GM18520 (cell line): ENCODE measurements at regions not wholly inside any gene's neighbourhood (a gene's known extent, or its start where the extent isn't known, plus 50 kb on each side); places are given as distances from the start of the nearest gene placed in this dataset.
"Not testable (repeated sequence)": the region's sequence is repeated elsewhere in the genome, so short reads cannot be mapped to it uniquely, and the experiment has no call there.

Experiments
- ATAC-seq: cut with Tn5 transposase; IDR thresholded peaks from one replicate; pipeline ENCODE4 v1.9.1; 2021; ENCODE audit not compliant: unreplicated experiment

DNA sequence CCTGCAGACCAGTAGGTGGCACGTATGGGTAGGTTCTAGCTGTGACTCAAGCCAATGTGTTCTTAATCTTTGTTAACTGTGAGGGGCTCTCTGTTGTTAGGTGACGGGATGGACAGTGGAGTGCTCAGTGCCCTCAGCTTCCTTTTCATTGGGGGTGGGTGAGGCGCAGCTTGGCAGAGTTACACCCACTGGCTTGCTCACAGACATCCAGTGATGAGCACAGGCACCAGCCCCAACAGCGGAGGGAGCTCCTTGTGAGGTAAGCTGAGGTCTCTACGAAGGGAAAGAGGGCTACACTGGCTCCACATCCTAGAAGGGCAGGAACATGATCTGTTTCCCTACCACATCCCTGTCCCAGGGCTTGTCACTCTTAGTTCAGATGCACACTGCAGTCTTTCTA is 871.3 kb downstream of the LRRIQ3 start:
- no peak for ATAC-seq

DNA sequence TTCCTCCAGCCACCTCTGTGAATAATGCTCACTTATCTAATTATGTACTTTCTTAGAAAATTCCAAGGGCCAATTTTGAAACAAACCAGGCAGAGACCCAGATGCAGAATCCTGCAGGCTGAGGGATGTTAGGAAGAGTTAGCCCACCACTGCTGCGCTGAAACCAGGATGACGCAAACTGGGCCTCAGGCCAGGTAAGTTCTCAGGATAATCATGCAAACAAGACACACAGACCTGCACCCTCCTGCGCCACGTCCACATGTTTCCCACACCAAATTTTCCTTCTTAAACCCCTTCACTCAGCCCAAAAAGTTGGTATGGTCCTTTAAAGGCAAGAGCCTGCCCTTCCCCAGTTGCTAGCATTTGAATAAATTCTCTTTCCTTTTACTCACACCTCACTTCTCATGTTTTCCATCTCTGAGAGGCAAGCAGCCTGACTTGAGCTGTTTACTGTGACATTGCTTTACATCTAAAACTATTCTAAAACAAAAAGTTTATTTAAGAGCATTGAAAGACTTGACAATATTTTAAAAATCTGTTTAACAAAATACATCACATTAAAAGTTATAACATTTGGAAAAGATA is 887.1 kb downstream of the LRRIQ3 start:
- ATAC-seq: no peak

DNA sequence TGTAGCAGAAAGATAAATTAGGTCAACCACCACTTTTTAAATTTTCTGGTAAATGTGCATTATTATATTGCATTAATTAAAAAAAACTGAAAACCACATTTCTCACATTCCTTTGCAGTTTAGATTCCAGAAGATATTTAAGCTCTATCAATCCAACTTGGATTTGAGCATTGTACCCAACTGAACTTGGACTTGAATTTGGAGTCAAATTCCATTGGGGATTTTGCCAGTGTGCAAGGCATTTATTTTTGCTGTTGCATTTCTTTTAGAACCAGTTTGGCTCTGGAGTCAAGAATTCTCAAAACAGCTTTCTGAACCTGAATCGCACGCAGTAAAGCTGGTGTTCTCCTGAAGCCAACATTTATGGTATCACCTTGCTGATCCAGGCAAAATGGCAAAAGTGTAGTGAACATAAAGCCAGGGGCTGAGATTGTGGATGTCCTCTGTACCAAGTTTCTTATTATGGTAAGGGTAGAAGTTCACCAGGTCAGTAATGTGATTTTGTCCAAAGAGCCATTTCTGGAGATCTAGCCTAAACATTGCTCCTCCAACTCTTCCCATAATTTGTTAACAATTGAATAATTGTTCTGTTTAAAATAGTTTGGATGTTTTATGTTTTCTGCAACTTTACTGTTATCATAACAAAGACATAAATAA is 890.9 kb downstream of the LRRIQ3 start:
- ATAC-seq: no peak

DNA sequence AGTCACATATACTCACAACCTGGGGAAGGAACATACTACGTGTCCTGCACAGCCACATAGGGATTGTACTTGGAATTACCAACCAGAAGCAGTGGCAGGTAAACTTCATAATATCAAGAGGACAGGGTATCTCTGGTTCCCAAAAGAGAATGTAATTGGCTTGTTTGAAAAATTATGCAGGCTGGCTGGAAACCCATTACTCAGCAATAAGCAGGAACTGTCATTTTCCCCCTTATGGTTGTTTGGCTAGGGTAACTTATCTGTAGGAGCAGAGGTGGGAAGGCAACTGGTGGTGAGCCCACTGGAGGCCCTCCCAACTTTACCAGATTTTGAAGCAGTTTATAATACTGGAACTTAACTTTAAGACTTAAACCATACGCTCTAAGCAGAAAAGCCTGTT is 924.1 kb downstream of the LRRIQ3 start:
- no peak for ATAC-seq

DNA sequence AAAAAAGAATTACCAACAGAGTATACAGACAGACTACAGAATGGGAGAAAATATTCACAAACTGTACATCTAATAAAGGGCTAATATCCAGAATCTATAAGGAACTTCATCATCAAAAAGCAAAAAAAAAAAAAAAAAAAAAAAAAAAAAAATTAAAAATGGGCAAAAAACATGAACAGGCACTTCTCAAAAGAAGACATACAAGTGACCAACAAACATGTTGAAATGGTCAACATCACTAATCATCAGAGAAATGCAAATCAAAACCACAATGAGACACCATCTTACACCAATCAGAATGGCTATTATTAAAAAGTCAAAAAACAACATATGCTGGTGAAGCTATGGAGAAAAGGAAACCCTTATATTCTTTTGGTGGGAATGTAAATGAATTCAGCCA is 952.8 kb downstream of the LRRIQ3 start:
- not testable (repeated sequence) for ATAC-seq

DNA sequence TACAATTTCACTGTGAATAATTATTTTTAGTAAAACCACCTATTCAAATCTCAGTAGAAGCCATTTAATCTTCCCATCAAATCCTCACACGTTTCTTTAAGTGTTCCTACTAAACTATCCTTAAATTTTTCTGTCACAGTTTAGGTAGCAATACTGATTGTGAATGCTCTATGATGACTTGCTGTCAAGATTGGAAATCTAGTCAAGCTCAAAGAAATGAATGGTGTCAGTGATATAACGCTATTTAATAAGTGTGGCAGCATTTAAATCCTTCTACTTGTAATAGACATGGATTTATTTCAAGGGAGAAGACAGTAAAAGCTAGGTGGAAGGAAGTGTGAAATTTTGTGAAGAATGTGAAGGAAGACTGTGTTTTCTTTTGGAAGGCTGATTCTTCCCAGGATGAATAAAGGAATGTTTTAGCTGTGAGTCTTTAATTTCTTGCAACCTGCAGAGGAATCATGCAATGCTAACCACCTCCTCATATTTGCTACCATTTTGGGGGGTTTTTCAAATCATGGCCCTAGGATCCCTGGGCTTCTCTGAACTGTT is 936.7 kb upstream of the NEGR1 start:
- no peak for ATAC-seq

DNA sequence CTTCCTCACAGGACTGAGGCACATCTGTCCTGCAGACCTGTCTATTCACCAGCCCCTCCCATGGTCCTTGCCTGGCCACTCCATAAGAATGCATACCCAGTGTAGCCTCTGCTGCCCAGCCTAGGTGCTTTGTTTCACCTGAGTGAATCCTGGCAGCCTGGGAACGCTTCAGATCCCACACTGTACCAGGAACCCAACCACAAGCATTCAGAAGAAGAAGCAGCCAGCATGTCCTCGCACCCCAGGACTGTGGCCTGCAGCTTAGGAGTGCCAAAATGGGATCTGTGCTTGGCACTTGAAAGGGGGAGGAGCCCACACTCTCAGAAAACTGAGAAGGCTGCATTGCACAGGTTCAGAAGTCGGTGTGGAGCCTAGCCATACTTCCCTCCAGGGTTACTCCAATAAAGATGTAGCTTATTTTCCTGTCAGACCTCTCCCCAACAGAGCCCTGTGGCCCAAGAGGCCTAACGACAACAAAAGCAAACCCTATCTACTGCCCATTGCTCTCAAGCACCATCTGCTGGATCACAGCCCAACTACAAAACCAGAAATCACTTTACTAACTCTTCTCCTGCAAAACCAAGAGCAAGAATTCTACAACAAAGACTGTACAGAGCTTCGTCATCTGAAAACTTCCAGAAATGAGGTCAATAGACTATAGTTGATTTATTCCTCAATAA is 923.1 kb upstream of the NEGR1 start:
- no peak for ATAC-seq

DNA sequence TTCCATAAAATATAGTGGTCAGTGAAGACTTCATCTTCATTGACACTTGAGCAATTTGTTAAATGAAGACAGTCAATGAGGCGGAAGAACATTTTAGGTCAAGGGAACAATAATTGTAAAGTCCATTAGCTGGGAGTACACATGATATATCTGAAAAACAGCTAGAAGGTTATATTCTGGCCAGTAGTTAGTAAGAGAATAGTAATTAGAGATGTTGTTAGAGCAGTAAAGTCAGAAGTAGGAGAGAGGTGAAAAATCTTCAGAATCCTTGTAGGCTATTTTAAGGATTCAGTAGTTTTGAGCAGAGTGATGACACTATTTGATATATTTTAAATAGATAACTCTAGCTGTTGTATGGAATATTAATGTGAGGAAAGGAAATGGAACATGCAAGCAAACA is 915.6 kb upstream of the NEGR1 start:
- no peak for ATAC-seq

DNA sequence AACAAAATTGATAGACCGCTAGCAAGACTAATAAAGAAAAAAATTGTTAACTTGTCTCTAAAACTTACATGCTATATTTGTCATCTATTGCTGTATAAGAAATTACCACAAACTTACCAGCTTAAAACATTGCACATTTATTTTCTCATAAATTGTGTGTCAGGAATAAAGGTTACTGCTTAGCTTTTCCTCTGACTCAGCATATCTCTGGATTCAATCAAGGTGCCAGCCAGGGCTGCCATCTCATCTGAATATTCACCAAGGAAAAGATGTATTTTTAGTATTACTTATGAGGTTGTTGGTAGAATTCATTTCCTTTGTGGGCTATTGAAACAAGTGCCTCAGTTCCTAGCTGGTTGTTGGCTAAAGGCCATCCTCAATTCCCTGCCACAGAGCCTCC is 912.6 kb upstream of the NEGR1 start:
- no peak for ATAC-seq

DNA sequence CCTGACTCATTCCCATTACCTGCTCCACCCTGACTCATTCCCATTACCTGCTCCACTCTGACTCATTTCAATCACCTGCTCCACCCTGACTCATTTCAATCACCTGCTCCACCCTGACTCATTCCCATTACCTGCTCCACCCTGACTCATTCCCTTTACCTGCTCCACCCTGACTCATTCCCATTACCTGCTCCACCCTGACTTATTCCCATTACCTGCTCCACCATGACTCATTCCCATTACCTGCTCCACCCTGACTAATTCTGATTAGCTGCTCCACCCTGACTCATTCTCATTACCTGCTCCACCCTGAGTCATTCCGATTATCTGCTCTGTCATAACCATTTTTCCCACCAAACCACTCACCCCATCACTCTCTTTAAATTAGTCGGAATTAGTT is 901.2 kb upstream of the NEGR1 start:
- ATAC-seq: not testable (repeated sequence)

DNA sequence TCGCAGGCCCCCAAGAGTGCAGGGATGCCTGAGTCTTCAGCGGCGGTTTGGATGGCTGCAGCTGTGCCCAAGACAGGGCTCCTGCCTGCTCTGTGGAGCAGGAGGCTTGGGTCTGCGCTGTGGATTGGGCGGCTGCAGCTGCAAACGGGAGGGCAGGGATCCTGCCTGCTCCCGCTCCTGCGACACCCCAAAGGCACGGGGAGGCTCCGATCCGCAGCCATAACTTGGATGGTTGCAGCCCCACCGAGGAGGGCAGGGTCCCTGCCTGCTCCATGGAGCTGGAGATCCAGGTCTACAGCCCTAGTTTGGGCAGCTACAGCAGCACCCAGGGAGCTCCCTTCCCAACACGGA is 898.8 kb upstream of the NEGR1 start:
- no peak for ATAC-seq

DNA sequence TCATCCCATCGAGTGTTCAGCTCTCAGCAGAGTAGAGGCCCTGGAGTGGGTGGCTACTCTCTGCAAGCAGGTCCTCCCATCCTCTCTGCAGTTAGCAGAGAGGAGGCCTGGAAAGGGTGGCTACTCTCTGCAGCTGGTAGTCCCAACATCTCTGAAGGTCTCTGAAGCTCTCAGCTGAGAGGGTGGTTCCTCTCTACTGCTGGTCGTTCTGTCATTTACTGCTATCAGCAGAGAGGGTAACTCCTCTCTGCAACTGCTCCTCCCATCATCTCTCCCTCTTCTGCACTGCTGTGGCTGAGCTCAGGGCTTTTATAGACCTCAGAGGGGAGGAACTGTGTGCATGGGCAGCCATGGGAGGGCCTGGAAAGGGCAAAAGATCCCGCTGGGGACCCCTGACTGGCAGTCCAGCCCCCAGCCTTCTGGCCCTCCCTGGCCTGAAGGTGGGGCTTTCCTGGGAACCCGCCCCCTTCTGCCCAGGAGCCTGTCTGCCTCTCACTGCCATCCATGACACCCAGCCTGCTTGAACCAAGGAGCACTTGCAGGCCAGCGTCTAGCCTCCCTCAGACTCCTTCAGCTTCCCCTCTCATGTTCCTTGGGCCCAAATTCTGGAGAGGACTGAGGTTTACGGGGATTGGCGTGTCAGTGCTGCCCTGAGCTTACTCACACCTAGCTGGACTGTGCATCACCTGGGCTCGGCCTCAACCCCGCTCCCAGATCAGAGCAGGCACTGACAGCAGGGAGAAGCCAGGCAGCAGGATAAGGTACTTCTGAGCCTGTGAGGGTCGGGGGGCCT is 898.3 kb upstream of the NEGR1 start:
- ATAC-seq: no peak

DNA sequence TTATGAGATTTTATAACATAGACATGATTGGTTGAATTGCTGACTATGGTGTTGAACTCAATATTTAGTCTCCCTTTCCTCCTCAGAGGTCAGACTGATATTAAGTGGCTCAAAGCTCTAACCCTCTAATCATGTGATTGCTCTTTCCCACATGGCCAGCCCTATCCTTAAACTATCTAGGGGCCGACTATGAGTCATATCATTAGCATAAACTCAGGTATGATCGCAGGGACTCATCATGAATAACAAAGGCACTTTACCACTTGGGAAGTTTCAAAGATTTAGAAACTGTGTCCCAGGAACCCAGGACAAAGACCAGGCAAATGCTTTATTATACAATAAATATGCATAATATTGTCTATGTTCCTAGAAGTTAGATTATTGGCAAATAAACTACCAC is 894.6 kb upstream of the NEGR1 start:
- ATAC-seq: no peak

DNA sequence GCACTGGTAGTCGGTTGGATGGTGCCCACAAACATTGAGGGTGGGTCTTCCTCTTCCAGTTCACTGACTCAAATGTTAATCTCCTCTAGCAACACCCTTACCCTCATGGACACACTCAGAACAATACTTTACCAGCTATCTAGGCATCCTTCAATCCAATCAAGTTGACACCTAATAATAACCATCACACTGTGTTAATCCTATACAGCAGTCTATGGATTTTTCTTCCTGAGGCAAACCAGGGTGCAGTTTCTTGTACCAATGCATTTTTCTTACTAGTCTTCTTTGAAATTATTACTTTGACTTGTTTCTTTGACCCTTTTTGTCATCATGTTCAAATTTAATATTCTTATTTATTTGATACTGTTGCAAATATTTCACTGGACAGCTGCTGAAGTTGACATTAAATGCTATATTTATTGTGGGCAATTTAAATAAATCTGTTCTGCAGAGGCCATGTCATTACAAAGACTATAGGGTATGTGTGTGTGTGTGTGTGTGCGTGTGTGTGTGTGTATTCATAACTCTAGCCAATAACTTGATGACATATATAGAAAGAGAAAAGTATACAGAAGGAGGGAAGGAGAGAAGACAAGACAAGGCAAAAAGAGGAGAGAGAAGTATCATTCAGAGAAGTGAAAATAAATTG is 884.8 kb upstream of the NEGR1 start:
- no peak for ATAC-seq

DNA sequence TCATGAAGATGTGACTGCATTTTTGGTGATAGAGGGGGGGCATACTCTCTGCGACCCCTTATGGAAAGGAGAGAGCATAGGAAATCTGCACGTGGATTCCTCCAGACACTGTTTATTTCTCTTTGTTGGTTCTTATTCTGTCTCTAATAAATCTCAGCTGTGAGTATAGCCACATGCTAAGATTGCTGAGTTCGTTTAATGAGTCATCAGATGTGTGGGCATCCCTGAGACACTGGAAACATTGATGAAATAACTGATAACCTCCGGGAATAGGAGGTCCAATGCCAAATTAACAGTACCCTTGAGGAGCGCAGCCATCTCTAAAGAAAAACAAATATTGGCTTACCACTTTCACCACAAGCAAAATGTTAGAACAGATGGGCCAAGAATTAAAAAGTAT is 880.2 kb upstream of the NEGR1 start:
- ATAC-seq: no peak

DNA sequence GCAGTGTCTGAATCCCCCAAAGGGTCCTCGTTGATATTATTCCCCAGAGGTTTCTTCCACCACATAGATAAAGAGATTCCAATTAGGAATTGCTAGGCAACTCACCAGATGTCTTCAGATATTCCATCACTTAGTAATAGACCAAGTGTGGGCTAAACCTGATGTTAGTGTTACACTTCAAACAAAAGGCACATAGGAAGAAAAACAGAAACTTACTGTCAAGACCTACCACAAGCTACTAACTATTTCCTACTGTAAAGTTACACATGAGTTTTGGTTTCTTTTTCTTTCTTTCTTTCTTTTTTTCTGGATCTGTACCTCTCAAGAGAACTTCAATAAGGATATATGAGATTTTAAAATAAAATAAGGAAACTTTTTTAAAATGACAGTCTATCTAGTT is 879.1 kb upstream of the NEGR1 start:
- no peak for ATAC-seq

DNA sequence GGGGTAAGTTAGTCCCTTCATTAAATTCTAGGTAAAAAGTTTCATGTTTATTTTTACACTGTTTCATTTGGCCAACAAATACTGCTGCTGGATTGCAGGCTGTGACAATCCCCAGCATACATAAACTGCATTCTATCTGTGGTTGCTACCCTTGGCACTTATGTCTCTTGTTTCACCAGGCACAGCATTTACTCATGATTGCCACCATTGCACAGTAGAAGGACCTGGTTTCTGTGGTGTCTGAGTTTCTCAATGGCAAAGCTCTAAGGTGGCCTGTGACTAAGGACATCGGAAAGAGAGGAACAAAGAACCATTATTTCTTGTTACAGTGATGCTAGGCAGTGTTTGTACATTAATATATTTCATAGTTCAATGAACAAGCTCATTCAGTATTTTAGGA is 878.4 kb upstream of the NEGR1 start:
- ATAC-seq: no peak

DNA sequence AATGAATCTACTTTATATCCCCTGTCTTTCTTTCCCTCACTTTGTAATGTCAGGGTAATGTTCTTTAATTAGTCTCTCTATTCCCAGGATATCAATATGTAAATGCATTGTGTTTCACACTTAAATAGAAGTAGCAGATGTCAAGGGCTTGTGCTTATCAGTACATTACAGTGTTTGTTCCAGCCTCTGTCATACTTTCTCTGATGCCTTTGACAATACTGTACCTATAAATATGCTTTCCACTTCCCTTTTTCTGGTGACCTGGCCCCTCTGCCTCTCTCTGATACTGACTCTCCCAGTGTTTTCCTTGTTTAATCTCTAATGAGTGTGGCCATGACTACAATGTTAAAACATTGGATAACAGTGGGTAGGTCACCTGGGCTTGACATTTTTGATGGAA is 862.0 kb upstream of the NEGR1 start:
- no peak for ATAC-seq

DNA sequence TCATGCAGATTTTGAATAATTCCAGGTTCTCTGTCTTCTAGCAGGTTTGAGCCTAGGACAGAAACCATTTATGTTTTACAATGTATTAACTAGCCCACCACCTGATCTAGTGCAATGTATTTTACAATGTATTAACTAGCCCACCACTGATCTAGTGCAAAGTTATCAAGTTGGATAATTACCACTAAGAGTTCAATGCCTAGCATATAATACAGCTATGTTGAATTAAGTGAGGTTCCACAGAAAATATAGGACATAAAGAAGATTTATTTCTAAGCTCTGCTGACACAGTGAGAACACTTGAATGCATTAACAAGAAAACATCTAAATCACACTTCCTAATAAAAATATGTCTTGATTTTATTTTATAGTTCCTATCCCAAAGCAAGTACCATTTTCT is 854.6 kb upstream of the NEGR1 start:
- ATAC-seq: no peak

DNA sequence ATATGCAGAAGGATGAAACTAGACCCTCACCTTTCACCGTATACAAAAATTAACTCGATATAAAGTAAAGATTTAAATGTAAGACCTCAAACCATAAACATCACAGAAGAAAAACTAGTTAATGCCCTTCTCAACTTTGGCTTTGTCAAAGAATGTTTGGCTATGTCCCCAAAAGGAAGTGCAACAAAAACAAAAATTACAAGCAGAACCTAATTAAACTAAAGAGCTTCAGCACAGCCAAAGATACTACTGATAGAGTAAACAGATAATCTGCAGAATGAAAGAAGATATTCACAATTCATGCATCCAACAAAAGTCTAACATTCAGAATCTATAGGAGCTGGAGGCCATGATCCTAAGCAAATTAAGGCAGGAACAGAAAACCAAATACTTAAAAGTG is 824.6 kb upstream of the NEGR1 start:
- no peak for ATAC-seq

DNA sequence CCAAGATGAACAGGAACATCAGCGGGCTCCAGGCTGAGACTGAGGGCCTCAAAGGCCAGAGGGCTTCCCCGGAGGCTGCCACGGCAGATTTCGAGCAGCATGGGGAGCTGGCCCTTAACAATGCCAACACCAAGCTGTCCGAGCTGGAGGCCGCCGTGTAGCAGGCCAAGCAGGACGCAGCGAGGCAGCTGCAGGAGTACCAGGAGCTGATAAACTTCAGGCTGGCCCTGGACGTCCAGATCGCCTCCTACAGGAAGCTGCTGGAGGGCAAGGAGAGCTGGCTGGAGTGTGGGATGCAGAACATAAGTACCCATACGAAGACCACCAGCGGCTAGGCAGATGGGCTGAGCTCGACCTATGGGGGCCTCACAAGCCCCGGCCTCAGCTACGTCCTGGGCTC is 823.4 kb upstream of the NEGR1 start:
- no peak for ATAC-seq
